DMS153 treated with DMSO at 0.1 percent for 48 hours (cell line): ENCODE measurements at regions not wholly inside any gene's neighbourhood (a gene's known extent, or its start where the extent isn't known, plus 50 kb on each side); places are given as distances from the start of the nearest gene placed in this dataset.

Source experiments
- DNase-seq: peaks from one replicate; lab custom pipeline; 2025; ENCODE audit not compliant: unreplicated experiment; lab: John Stamatoyannopoulos, UW

DNA sequence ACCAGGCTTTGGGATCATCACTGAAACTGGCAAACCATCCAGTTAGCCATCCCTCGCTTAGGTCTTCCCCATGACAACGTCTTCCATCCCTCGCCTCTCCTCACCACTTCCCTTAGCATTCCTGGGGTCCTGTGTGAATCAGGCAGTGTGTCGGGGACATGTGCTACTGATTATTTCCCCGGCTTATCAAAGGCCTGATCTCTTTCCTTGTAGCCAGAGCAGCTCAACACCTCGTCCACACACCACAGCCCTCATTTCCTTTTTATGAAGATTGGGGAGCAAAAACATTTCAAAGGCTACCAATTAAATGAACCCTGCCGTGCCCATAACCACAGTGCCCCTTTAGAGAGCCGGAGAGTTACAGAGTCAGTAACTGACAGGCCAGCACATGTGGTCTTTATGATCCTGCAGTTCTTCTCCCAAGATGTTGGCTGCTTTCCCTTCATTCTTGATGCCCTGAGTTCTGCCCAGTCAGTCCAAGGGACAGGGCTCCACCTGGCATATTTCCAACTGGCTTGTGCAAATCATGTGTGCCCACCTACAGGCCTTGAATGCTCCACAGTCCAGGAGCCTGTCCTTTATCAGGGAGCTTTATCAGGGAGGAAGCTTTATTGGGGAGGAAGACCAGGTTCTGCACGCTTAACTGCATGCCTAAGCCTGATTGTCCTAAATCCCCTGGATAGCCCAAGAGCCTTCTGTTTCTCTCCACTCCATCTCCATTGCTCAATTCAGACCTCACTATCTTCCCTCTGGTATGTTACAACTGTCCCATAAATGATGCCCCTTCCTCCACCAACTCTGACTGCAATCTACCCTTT is 343.1 kb downstream of the CYRIA start:
- DNase-seq, result no peak

DNA sequence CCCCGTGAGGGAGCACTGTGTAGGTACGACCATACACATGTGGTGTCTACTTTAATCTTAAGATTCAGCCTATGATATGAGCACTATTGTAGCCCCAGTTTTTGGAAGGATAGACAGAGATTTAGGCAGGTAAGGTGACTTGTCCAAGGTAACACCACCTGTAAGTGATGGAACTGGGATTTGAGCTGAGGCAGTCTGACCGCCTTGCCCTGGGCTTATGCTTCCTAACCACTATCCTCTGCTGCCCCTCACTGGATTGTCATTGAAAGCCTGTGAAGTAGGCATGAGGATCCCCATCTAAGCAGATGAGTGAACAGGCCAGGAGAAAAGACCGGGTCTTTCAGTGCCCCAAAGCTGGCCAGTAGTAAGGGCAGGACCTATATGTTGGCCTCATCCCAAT is 343.8 kb downstream of the CYRIA start:
- no peak for DNase-seq

DNA sequence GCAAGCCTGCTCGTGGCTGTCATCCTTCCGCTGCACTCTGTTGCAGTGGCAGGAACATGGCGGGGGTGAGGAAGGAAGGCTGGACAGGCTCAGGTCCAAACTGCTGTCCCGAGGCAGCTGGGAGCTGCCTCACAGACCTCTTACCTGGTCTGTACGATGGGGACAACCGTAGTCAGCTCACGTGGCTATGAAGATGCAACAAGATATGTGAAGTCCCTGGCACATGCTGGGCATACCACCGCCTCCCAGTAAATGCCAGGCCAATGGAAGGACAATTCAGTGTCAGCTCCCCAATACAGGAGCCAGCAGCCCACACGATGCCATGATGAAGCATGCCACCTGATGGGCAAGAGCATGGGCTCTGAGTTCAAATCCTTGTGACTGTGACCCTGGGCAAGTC is 344.4 kb downstream of the CYRIA start:
- DNase-seq, result no peak

DNA sequence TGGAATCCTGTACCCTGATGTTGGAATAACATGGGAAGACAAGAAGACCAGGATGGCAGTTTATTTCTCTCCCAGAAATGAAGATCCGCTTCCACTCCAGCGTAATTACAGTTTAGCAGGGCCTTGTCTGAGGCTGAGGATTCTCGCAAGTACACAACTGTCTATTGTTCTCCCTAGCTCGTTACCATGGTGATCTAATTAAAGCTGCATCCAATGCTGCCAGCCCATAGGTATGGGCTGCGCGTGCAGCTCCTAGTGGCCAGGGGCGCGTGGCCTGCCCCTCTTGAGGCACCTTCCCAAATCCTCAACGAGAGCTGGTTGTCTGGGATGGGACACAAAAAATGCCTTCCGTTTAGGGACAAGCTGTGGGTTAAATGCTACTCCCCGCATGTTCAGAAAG is 344.9 kb downstream of the CYRIA start:
- no peak for DNase-seq

GRCh38 chr2:16319551-16320121 is 346.0 kb downstream of the CYRIA start:
- DNase-seq, result no peak

DNA sequence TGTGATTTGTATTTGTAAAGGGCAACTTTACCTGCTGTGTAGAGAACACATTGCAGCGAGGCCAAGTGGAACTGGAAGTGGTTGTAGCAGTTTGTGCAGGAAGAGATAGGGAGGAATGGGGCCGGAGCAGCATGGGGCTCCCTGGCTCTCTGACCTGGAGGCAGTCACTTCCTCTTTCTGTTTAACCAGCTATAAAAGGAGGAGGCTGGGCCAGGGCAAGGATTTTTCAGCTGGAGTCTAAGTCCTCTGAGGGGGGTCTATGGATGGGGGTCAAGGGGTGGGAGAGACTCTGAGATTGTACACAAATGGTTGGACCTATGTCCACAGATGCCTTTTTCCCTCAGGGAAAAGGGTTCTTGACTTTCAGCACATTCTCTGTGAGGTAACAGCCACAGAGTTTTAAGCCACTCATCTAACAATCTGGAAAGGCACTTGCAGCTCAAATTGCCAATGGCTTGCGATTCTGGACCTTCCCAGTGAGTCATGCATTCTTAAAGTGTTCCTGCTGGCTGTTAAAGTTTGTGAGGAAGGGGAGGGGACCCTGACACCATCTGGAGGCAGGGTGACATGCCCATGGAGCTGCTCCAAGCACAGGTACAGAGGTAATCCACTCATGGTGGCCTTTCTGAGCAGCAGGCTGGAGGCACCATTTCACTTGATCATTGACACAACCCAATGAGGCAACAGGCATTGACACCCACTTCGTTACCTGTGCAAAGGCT is 347.0 kb downstream of the CYRIA start:
- DNase-seq, result no peak

DNA sequence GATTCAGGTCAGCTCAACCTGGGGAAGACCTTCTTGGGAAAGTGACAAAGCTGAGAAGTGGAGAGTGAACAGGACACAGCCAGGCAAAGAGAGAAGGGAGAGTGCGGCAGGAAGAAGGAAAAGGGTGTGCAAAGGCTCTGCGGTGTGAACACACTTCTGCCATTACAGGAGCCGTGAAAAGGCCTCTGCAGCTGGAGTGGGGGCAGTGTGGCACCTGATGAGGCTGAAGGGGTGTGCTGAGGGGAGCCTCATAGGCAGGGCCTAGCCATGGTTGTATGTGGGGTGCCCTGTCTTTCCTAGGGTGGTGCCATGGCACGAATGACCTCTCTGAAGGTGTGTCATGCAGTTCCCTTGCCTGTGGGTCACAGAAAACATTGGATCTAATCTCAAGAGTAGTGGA is 347.6 kb downstream of the CYRIA start:
- DNase-seq, result no peak

- no peak for DNase-seq
Measured at GRCh38 chr2:16317211-16317830, 348.3 kb downstream of the CYRIA start.

DNA sequence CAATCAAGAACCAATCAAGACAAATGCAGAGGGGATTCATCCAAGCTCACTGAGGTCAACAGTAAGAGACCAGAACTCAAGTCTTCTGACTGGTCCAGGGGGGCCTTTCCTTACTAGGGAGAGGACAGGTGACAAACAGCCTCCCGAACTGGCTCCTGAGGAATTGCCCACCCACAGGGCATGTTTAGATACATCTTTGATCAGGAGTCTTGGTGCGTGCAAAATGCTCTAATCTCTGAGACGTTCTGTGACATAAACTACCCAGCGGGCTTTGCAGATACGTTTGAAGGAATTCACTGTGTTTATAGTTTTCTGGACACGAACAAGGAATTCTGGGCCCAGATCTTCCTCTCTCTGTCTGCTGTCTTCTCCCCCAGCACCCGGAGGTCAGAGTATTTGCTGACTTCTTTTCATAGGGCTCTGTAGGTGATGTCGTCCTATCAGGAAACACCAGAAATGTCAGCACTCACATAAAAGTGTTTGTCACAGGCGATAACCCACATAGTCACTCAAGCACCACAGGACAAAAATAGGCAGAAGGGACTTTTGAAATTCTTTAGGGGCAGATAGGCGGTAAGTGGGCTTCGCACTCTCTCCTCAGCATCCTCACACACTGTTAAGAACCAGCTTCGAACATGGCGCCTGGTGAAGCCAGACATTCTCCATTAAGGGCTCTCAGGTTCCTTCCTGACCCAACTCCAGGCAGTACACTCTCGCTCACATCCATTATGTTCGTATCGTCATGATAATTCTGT is 349.0 kb downstream of the CYRIA start:
- DNase-seq, result no peak

DNA sequence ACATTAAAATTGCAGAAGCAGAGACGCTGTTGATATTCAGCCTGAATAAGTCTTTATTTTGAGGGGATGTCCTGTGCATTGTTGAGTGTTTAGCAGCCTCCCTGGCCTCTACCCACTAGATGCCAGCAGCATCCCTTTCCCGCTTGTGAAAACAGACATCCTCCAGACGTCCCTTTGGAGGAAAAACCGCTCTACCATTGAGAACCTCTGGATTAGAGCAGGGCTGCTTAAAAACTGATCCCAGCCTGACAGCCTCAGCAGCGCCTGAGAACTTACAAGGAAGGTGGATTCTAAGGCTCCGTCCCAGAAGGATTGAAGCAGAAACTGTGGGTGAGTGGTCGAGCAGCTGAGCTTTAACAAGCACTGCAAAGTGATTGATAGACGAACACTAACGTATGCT is 349.7 kb downstream of the CYRIA start:
- DNase-seq, result no peak

DNA sequence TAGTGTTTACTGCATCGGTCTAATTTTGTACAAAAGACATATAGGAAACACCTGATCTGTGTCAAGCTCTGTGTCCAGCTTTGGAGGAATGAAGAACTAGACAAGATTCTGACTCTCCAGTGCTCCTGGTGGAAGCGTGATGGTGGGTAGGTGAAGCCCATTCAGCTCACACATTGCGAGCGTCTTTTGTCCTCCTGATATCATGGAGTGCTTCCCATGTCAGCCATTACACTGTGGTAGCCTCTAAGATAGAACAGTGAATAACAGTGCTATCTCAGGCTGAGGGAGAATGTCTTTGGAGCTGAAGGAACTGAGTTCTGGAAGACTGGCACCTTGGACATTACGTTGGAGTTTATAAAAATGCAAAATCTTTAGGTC is 350.2 kb downstream of the CYRIA start:
- DNase-seq, result no peak

GRCh38 chr2:16314691-16315457 is 350.8 kb downstream of the CYRIA start:
- no peak for DNase-seq

GRCh38 chr2:16314001-16314400 is 351.6 kb downstream of the CYRIA start:
- DNase-seq, result no peak

DNA sequence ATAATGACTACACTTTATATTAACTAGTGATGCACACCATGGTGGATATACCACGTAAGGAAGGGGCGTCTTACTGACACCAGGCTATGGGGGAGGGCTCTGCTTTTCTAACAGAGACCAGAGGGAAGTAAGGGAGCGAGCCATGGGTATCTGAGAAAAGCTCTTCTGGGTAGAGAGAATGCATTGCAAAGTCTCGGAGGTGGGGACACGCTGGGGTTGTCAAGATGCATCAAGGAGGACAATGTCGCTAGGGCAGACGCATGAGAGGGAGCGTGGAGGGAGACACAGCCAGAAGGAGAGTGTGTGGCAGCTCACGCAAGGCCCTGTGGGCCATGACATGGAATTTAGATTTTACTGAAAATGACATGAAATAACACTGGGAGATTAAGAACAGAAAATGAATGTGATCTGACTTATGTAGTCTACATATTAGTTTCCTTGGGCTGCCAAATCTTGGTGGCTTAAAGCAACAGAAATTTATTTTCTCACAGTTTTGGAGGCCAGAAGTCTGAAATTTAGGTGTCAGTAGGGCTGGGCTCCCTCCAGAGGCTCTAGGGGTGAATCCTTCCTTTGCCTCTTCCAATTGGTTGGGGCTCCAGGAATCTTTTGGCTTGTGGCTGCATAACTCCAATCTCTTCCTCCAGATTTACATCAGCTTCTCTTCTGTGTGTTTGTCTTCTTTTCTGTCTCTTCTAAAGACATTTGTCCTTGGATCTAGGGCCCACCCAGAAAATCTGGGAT is 352.2 kb downstream of the CYRIA start:
- DNase-seq, result no peak

DNA sequence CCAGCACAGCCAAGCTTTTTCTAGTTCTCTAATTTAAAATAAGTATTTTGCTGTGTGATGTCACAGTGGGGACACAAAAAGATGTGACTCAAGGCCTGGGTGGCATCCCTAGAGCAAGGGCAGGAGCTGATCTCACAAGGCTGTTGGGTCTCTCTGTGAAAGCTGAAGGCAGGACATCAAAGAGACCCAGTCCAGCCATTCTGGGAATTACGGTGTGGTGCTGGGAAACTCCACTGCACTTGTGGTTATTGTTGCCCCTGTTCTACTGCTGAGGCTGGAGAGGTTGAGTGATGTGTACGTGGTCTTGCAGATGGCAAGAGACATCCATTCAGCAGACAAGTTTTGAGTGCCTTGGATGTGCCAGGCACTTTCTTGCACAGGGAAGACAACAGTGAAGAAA is 352.9 kb downstream of the CYRIA start:
- DNase-seq, result no peak

DNA sequence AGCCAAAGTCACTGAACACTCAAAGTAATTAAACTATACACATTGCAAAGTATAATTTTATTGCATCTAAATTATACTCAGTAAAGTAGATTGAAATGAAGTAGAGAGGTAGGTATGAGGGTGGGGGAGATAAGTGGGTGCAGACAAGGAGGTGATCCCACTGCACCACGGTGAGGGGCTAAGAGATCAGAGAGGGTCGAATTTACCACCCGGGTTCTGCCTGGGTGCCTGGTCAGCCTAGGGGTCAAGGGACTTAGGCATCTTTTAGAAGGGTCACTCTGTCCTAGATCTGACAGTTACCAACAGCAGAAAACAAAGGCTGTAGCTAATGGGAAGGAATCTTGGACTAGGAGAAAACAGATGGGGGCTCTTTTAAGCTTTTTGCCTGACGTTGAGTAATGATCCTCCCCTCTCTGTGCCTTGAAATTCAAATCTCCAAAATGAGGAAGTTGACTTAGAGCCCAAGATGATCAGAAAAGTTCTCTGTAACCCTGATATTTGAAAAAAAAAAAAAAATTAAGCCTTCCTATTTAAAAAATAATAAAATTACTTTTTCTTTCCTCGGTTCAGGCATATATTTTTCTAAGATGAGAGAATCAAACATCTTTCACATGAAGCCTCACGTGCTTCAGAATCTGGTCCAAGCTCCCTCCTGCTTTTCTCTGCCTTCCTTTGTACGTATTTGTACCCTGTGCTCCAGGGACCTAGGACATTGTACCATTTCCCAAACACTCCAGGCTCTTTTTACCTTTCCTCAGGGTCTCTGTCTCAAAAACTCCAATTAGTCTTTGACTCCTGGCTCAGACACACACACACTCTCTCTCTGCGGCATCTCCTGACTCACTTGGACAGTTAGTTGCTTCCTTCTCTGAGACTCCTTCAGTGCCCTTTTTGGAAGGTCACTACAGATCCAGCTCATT is 353.9 kb downstream of the CYRIA start:
- DNase-seq, result no peak

- no peak for DNase-seq
Measured at GRCh38 chr2:16308816-16309215, 356.8 kb downstream of the CYRIA start.

DNA sequence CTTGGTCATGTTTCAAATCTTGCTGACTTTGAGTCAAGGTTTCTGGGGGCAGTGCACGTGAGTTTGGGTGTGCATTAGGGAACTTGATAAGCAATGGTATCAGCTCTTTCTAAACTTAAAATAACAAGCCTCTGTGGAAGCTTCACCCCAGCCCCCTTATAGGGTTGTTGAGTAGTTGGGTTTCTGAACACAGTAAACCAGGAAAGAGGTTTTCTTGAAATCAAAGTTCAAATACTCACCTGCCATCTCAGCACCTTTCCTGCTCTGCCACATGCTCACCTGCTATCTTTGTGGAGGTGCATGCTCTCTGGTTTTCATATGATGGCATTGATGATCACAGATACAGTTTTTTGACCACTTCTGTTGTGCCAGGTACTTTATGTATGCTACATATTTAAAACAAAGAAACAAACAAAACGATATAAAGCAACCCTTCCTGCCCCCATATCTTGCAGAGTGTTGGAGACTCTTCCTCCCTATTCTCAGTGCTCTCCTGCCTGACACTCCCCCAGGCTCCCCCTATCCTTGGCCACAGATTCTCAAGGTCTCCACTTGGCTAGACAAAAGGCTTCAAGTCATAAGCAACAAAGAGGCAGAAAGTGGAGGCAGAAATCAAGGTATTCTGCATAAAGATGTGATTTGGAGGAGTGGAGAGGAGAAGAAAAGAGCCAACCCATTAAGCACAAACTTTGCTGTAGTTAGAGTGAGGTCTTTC is 360.6 kb downstream of the CYRIA start:
- no peak for DNase-seq
